Sigmoid colon (tissue), 6 donors: ENCODE measurements at regions not wholly inside any gene's neighbourhood (a gene's known extent, or its start where the extent isn't known, plus 50 kb on each side); places are given as distances from the start of the nearest gene placed in this dataset.

Experiments
- DNase-seq: peaks from one replicate; pipeline ENCODE4 v3.0.0-alpha.2; 2019
- H3K27ac ChIP-seq, 4 donors: fragments of 200-600 bp; sonication (generic); one replicate each; pipeline ENCODE4 v1.5.1; 2016 to 2019; ENCODE audit warnings: mild to moderate bottlenecking in 1 of 4
- H3K27me3 ChIP-seq, 3 donors: fragments of 200-600 bp; sonication (generic); one replicate each; pipeline ENCODE4 v1.5.1; 2019; ENCODE audit warnings: mild to moderate bottlenecking in 1 of 3
- H3K36me3 ChIP-seq, 4 donors: fragments of 200-600 bp; sonication (generic); one replicate each; pipeline ENCODE4 v1.5.1; 2016 to 2019
- H3K4me1 ChIP-seq, 4 donors: fragments of 200-600 bp; sonication (generic); one replicate each; pipeline ENCODE4 v1.5.1; 2017 to 2019
- H3K4me3 ChIP-seq, 4 donors: fragments of 200-600 bp; sonication (generic); one replicate each; pipeline ENCODE4 v1.5.1; 2017 to 2019; ENCODE audit warnings: mild to moderate bottlenecking in 2 of 4, moderate library complexity in 1 of 4
- H3K9me3 ChIP-seq, 4 donors: fragments of 200-600 bp in 3 of 4; sonication (generic) in 3 of 4; one replicate each; pipeline versions ENCODE4 v1.5.1 to v1.6.1; 2013 to 2019
- CTCF ChIP-seq, 4 experiments: fragments of 450-650 bp in 3 of 4; fragments of 200-600 bp in 1 of 4; IDR thresholded peaks; one replicate each; pipeline ENCODE4 v1.5.1; 2016 to 2019; ENCODE audit warnings: antibody characterized with exemption in 4 of 4, mild to moderate bottlenecking in 3 of 4, moderate library complexity in 2 of 4
- EP300 ChIP-seq, 4 donors: sonication (generic); formaldehyde crosslinking; IDR thresholded peaks; one replicate each; pipeline ENCODE4 v1.6.1; 2017; ENCODE audit warnings: antibody characterized with exemption in 4 of 4
- POLR2A ChIP-seq, 2 donors: fragments of 450-650 bp; IDR thresholded peaks; one replicate each; pipeline ENCODE4 v1.6.1; 2016; ENCODE audit warnings: antibody characterized with exemption in 2 of 2, mild to moderate bottlenecking in 2 of 2, moderate library complexity in 2 of 2
- POLR2AphosphoS5 ChIP-seq, 4 donors: sonication (generic); formaldehyde crosslinking; IDR thresholded peaks; one replicate each; pipeline ENCODE4 v1.6.1; 2017; ENCODE audit warnings: antibody characterized with exemption in 4 of 4
- WGBS, 2 donors: extraction: QIAGEN DNeasy Blood & Tissue Kit; methylation state at CpG; one replicate each; pipeline ENCODE4 v1.1.7; 2013; 5-methylcytosine and 5-hydroxymethylcytosine counted together
- intact Hi-C: fragments of 100-400 bp; cut with DNase I; formaldehyde crosslinking; loops from one replicate; pipeline ENCODE4 v1.15.1; 2023
- donor health status: healthy with polysubstance abuse.
- donor health status: healthy.

- Histone ChIP-seq H3K4me1 (peaks cover 0 to 55% (median 42%) of the 10 kb centered on the region in 4 donors), H3K27me3 (no peaks in the 10 kb centered on the region), H3K4me3 (no peak overlapping the region), H3K9me3 (no peaks in the 10 kb centered on the region), H3K27ac (peak overlapping the region in 3 of 4 donors; percentile 72 to 84 (median 76)), H3K36me3 (no peaks in the 10 kb centered on the region)
- TF ChIP-seq POLR2A (IDR thresholded peaks at IDR 0.05) (no peak), POLR2AphosphoS5 (IDR thresholded peaks at IDR 0.05) (no peak), EP300 (IDR thresholded peaks at IDR 0.05) (no peak), CTCF (IDR thresholded peaks at IDR 0.05) (no peak)
- intact Hi-C loops = loop anchor here (5.0 kb wide), 1 partner anchor 159 kb away; no protein-coding TSS in a partner anchor
- no peak for DNase-seq
- WGBS, 2 donors = 69 to 83% methylated on average over 2 of the region's 2 CpGs
These were observed 301.9 kb downstream of the FGFR2 start for GRCh38 chr10:121296378-121296777.

GRCh38 chr10:121296881-121297585 lies 301.2 kb downstream of the FGFR2 start:
- Histone ChIP-seq H3K27ac (peak overlapping the region in 2 of 4 donors; percentile 72 to 84), H3K4me1 (peaks cover 0 to 57% (median 40%) of the 10 kb centered on the region in 4 donors), H3K9me3 (no peaks in the 10 kb centered on the region), H3K27me3 (no peaks in the 10 kb centered on the region), H3K36me3 (no peaks in the 10 kb centered on the region), H3K4me3 (no peak overlapping the region)
- no peak for DNase-seq
- intact Hi-C loops = loop anchor here (5.0 kb wide), 1 partner anchor 160 kb away; no protein-coding TSS in a partner anchor
- 81 to 90% methylated on average over 2 of the region's 2 CpGs for WGBS, 2 donors
- TF ChIP-seq POLR2AphosphoS5 (IDR thresholded peaks at IDR 0.05) (no peak), CTCF (IDR thresholded peaks at IDR 0.05) (no peak), EP300 (IDR thresholded peaks at IDR 0.05) (no peak), POLR2A (IDR thresholded peaks at IDR 0.05) (no peak)

GRCh38 chr10:121300723-121301122 lies 297.5 kb downstream of the FGFR2 start:
- Histone ChIP-seq H3K9me3 (no peaks in the 10 kb centered on the region), H3K4me1 (peaks cover 0 to 52% (median 16%) of the 10 kb centered on the region in 4 donors), H3K27me3 (no peaks in the 10 kb centered on the region), H3K27ac (peak overlapping the region in 1 of 4 donors; percentile 72), H3K4me3 (no peak overlapping the region), H3K36me3 (no peaks in the 10 kb centered on the region)
- WGBS, 2 donors = 87 to 91% methylated on average over 6 of the region's 6 CpGs
- no peak for DNase-seq
- intact Hi-C loops = loop anchor here (5.0 to 10.0 kb wide), 4 partner anchors 224 to 356 kb away; partner anchors contain the start of gene FGFR2
- TF ChIP-seq POLR2AphosphoS5 (IDR thresholded peaks at IDR 0.05) = no peak
- TF ChIP-seq EP300 (IDR thresholded peaks at IDR 0.05) = no peak
- TF ChIP-seq CTCF (IDR thresholded peaks at IDR 0.05) = no peak
- no peak for TF ChIP-seq POLR2A (IDR thresholded peaks at IDR 0.05)

GRCh38 chr10:121302541-121303180 lies 295.6 kb downstream of the FGFR2 start:
- peak overlapping the region in 3 of 4 donors; percentile 49 to 72 (median 59) for H3K27ac ChIP-seq
- 83 to 88% methylated on average over 7 of the region's 7 CpGs for WGBS, 2 donors
- intact Hi-C loops = loop anchor here (5.0 to 10.0 kb wide), 4 partner anchors 222 to 358 kb away; partner anchors contain the start of gene FGFR2
- no peak for TF ChIP-seq POLR2A (IDR thresholded peaks at IDR 0.05)
- peak in 2 of 4 donors; percentile 35 to 42 for TF ChIP-seq POLR2AphosphoS5 (IDR thresholded peaks at IDR 0.05)
- no peak for TF ChIP-seq CTCF (IDR thresholded peaks at IDR 0.05)
- peak in 1 of 4 donors; percentile 29 for TF ChIP-seq EP300 (IDR thresholded peaks at IDR 0.05)
- H3K36me3 ChIP-seq = no peaks in the 10 kb centered on the region
- no peaks in the 10 kb centered on the region for H3K27me3 ChIP-seq
- DNase-seq = no peak
- no peaks in the 10 kb centered on the region for H3K9me3 ChIP-seq
- peaks cover 0 to 55% (median 15%) of the 10 kb centered on the region in 4 donors for H3K4me1 ChIP-seq
- H3K4me3 ChIP-seq = no peak overlapping the region
